ENCODE measurements at regions not wholly inside any gene's neighbourhood (a gene's known extent, or its start where the extent isn't known, plus 50 kb on each side); places are given as distances from the start of the nearest gene placed in this dataset.

GRCh38 chr2:181841079-181841478, 50.5 kb upstream of the ITPRID2 start:
- 31% methylated on average over 2 of the region's 2 CpGs for WGBS
- Histone ChIP-seq H3K36me3 (no peaks in the 10 kb centered on the region), H3K9me3 (no peaks in the 10 kb centered on the region), H3K4me3 (no peak overlapping the region), H3K27ac (peak overlapping the region; percentile 25), H3K4me1 (peaks cover 3% of the 10 kb centered on the region), H3K27me3 (no peaks in the 10 kb centered on the region)
- no peak for DNase-seq (ENCODE audit: low spot score in 2 of 2)
- TF ChIP-seq CTCF (IDR thresholded peaks at IDR 0.05) (no peak), POLR2AphosphoS5 (IDR thresholded peaks at IDR 0.05) (no peak), EP300 (IDR thresholded peaks at IDR 0.05) (no peak), POLR2A (IDR thresholded peaks at IDR 0.05) (no peak)

Measured in suprapubic skin (tissue), 4 donors.